Left colon (tissue), 2 donors: ENCODE measurements at regions not wholly inside any gene's neighbourhood (a gene's known extent, or its start where the extent isn't known, plus 50 kb on each side); places are given as distances from the start of the nearest gene placed in this dataset.

Experiments used
- ATAC-seq: fragments of 200-7000 bp; cut with Tn5 transposase; one replicate; pipeline ENCODE4 v1.9.1; 2020; ENCODE audit warnings: mild to moderate bottlenecking, moderate library complexity
- DNase-seq, 2 donors: peaks; one replicate each; pipeline ENCODE4 v3.0.0-alpha.2; 2020
- intact Hi-C, 2 donors: fragments of 100-400 bp; cut with DNase I in 1 of 2; cut with micrococcal nuclease in 1 of 2; formaldehyde crosslinking; loops; one replicate each; pipeline versions ENCODE4 v1.11.2 to v1.14.0; 2022; cut with DNase I, micrococcal nuclease
- donor health status: DM: no; HTN: no; CAD: no.
- donor health status: DM: yes; HTN: yes; CAD: no.

- no peak for ATAC-seq
- intact Hi-C loops: no loop called here
- no peak for DNase-seq
These were observed 248.7 kb downstream of the ADGRG6 start for GRCh38 chr6:142550310-142551063.

- intact Hi-C loops: no loop called here
- no peak for ATAC-seq
- no peak for DNase-seq
These were observed 249.5 kb downstream of the ADGRG6 start for GRCh38 chr6:142551274-142551811.

DNA sequence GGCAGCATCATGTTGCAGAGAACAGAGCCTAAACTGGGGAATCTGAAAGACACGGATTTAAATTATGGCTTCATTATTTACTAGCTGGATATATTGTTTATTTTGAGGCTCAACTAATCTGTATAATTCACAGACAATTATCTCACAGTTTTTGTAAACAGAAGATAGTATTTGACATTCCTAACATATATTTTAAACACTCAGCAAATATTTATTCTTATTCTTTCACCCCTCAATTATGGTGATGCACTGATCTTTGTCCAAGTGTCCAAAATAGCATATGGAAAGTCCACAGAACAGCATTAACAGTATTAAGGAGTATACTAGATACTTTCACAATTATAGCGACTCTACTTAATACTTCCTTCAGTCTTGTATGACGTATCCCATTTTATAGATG lies 257.0 kb downstream of the ADGRG6 start:
- intact Hi-C loops: no loop called here
- DNase-seq (no peak), ATAC-seq (no peak)

GRCh38 chr6:142561511-142562265 lies 259.9 kb downstream of the ADGRG6 start:
- ATAC-seq (no peak), DNase-seq (no peak)
- intact Hi-C loops: no loop called here

- DNase-seq (no peak), ATAC-seq (no peak)
- intact Hi-C loops: no loop called here
These were observed 261.1 kb downstream of the ADGRG6 start for GRCh38 chr6:142562865-142563264.

- intact Hi-C loops: no loop called here
- peak in 1 of 2 donors; percentile 45 for DNase-seq
- ATAC-seq: peak; percentile 44
These were observed 265.0 kb downstream of the ADGRG6 start for GRCh38 chr6:142566628-142567396.

DNA sequence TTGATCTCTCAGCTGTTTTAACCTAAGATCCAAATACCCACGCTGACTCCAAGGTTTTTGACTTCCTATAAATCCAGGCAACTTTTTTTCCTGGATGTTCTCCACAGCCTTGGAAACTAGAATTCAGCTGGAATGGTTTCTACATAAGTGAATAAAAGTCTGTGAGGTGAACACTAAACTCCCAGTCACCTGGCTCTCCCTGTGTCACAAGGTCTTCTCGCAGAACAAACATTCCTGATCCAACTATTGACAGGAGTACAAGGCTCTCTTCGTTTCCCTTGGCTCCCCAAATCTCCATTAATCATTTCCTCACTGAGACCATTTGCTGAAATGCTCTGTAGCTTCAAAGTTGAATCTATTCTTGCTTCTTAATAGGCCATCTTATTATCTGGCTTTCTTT lies 265.7 kb downstream of the ADGRG6 start:
- intact Hi-C loops: no loop called here
- no peak for DNase-seq
- no peak for ATAC-seq

DNA sequence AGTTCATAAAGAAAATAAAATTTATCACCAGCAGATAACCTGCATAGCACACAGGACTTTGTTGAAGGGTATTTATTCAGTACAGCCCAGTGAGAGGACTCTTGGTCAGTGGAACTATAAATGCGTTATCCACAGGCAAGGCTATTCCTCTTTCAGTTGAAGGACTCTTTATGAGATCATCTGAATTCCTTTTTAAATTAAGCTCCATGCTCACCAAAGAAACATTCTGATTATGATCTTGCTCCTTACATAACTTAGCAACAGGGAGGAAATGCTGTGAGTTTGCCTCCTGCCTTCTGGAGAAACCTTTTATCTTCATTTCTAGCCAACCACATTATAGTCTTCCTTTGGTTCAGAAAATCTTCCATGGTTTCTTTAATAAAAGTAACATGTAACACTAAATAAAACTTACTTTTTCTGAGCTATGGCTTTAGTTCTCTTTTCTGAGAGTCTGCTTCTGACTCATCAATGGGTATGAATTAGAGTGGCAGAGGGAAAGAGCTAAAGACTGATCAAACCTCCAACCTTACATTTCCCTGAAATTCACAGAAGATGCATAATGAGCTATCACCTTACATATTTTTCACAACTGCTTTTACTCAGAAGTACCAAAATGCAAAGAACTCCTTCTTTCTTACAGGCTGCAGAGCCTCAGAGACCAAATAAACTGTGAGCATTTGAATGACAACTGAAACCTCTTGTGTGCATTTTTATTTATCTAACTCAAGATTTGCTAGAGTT lies 267.2 kb downstream of the ADGRG6 start:
- ATAC-seq: no peak
- intact Hi-C loops: no loop called here
- DNase-seq: no peak

DNA sequence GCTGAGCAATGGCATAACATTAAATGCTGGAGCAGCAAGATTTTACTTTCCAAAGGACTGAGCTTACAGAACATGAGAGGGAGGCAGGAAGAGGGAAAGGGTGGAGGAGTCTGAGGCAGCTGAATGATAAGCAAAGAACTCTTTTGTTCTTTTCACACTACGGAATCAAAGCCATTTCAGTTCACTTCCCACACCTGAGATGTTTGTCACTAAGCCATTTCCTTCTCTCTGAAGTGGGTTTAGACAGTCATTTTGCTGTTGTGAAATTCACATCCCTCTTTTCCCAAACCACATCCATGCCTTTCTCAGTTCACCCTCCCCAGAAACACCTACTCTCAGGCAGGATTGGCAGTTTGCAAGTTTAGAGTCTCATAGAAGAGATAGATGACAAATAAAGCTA lies 267.9 kb downstream of the ADGRG6 start:
- DNase-seq (no peak), ATAC-seq (no peak)
- intact Hi-C loops: no loop called here

DNA sequence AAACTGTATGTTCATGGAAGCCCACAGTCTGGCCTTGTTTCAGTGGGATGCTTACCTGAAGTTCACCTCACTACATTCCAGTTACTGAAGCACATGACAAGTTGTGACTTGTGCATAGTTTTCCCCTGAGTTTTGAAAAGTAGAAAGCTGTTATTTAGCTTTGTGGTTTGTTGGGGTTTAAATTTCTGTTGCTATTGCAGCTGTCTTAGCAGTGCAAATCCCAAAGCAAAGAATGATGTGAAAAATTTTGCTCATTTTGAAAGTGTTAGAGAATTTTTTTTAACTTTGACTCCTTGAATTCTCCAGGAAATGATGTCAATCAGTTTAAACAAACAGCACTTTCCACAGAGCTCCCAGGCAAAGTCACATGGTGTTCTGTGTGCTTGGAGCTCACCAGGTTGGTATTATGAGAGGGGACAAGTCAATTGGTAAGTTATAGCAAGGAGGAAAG lies 268.4 kb downstream of the ADGRG6 start:
- intact Hi-C loops: no loop called here
- ATAC-seq: no peak
- DNase-seq: no peak

GRCh38 chr6:142592876-142593275 lies 291.1 kb downstream of the ADGRG6 start:
- intact Hi-C loops: no loop called here
- ATAC-seq: no peak
- DNase-seq: no peak

DNA sequence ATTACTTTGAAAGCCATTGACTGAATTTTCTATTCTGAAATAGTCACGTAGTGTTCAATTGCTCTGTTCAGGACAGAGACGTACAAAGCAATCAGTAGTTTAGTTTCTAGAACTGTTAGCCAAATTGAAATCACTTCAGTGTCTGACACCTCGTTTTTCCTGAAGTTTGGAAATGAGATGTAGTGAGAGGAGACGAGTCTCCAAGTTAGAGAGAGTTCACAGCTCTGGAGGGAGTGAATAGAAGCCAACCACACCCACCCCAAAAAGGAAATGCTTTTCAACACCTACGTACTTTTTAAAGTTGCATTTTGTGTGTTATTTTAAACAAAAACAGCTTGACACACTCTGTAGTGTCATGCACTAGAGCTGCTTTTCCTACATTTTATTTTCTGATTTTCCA lies 296.0 kb downstream of the ADGRG6 start:
- ATAC-seq: no peak
- no peak for DNase-seq
- intact Hi-C loops: no loop called here

GRCh38 chr6:142601427-142601826 lies 299.6 kb downstream of the ADGRG6 start:
- intact Hi-C loops: no loop called here
- DNase-seq: no peak
- ATAC-seq: no peak

- ATAC-seq: no peak
- DNase-seq: no peak
- intact Hi-C loops: no loop called here
These were observed 301.2 kb downstream of the ADGRG6 start for GRCh38 chr6:142602972-142603371.

GRCh38 chr6:142605922-142606485 lies 304.2 kb downstream of the ADGRG6 start:
- no peak for DNase-seq
- intact Hi-C loops: no loop called here
- ATAC-seq: no peak

DNA sequence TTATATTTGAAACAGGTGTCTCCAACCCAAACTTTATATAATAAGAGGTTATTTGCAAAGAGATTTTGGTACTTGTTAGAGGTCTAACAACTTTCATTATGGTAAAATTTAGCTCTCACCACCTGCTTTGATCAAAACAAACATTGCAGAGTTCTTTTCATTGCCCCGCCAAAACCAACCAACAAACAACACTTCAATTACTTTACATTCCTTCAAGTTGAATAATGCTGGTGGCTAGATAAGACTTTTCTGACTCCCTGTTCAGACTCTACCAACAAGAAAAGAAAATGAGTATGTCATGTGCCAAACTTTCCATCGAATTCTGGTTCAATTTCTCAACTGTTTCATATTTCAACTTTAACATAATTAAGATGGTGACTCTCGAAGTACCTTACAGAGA lies 311.1 kb downstream of the ADGRG6 start:
- DNase-seq (no peak), ATAC-seq (no peak)
- intact Hi-C loops: no loop called here

DNA sequence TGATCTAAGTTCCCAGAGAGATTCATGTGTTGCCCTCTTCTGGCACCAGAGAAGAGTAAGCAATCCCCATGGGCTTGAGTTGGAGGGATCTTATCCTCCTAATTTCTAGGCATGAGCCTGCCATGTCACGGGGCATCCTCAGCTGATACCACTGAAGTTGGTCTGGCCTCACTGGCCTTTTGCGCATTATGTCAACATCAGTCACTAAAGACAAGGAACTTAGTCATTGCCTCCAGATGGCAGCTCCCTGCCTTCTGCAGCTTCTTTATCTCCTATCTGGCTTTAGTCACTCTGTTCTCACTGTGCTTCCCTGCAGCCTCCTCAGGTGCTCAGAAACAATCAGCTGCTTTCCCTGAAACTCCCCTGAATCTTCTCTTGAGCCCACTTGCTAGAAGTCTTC lies 312.2 kb downstream of the ADGRG6 start:
- DNase-seq (no peak), ATAC-seq (no peak)
- intact Hi-C loops: no loop called here

DNA sequence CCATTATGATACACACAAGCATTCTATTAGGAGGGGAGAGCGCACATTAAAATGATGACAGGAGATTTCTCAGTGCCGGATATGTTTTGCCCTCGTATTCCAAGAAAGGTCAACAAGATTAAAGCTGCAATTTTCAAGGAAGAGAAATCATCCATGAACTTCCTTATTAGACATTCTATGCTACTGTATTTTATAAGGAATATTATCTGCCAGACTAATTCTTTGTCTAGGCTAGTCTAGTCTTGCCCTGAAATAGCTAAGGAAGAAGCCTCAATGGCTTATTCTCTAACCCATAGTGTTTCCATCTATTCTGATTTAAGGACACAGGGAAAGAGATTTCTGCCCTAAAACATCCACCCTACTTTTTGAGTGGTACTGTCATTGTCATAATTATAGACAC lies 315.4 kb downstream of the ADGRG6 start:
- ATAC-seq (no peak), DNase-seq (no peak)
- intact Hi-C loops: no loop called here

DNA sequence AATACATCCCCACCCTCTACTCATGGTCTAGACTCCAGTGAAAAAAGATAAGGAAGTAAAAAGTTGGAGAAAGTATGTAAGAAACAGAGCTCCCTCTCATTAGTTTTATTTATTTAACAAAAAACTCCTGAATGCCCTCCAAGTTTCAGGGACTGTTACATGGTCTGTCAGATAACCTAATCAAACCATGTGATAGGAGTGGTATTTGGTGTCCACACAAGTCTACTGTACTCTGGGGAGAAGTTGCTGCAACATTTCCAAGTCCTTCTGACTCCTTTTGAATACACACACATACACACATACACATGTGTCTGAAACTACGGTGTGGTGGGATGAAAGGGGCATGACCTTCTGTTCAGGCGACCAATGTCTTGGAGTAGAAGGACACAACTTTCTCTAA lies 320.0 kb downstream of the ADGRG6 start:
- no peak for ATAC-seq
- DNase-seq: no peak
- intact Hi-C loops: no loop called here
